HCT116 (cell line): ENCODE measurements at regions not wholly inside any gene's neighbourhood (a gene's known extent, or its start where the extent isn't known, plus 50 kb on each side); places are given as distances from the start of the nearest gene placed in this dataset.

Experiments
- CEBPB ChIP-seq: IDR thresholded peaks from 2 replicates; pipeline ENCODE4 v1.6.1; 2012; ENCODE audit warnings: low read depth
- ELF1 ChIP-seq: IDR thresholded peaks from 2 replicates; pipeline ENCODE4 v1.6.1; 2012; ENCODE audit warnings: low read depth, borderline replicate concordance
- EZH2 ChIP-seq: fragments of 200-600 bp; sonication (generic); IDR thresholded peaks from 2 replicates; pipeline ENCODE4 v1.6.1; 2017; ENCODE audit warnings: antibody characterized with exemption, mixed run types
- POLR2A ChIP-seq: IDR thresholded peaks from 2 replicates; pipeline ENCODE4 v1.7.0; 2011; ENCODE audit warnings: borderline replicate concordance; ENCODE audit not compliant: insufficient read depth, insufficient read length; ENCODE audit errors: extremely low read depth
- POLR2AphosphoS5 ChIP-seq: IDR thresholded peaks from 2 replicates; pipeline ENCODE4 v1.6.1; 2011; ENCODE audit warnings: mild to moderate bottlenecking, low read depth, low read length, moderate library complexity
- SP1 ChIP-seq: IDR thresholded peaks from 2 replicates; pipeline ENCODE4 v1.6.1; 2012; ENCODE audit warnings: low read depth
- TF ChIP-seq, protein P1 (sequence below), 3 experiments: fragments of 200-600 bp in 1 of 3; sonication (generic) in 1 of 3; IDR thresholded peaks in 2 of 3; conservative IDR thresholded peaks in 1 of 3; 2 replicates each; pipeline ENCODE4 v1.5.1; 2012 to 2017; ENCODE audit warnings: low read depth in 2 of 3, low read length in 2 of 3, antibody characterized with exemption in 1 of 3, borderline replicate concordance in 1 of 3, control low read depth in 1 of 3, mild to moderate bottlenecking in 1 of 3, mixed read lengths in 1 of 3, mixed run types in 1 of 3, moderate library complexity in 1 of 3; ENCODE audit not compliant: insufficient read depth in 1 of 3
- TF ChIP-seq, protein P2 (sequence below): IDR thresholded peaks from 2 replicates; pipeline ENCODE4 v1.6.1; 2012; ENCODE audit warnings: low read depth
- TF ChIP-seq, protein P3 (sequence below): IDR thresholded peaks from 2 replicates; pipeline ENCODE4 v1.6.1; 2011; ENCODE audit warnings: mild to moderate bottlenecking, low read length, moderate library complexity; ENCODE audit not compliant: insufficient replicate concordance; ENCODE audit errors: extremely low read depth

DNA sequence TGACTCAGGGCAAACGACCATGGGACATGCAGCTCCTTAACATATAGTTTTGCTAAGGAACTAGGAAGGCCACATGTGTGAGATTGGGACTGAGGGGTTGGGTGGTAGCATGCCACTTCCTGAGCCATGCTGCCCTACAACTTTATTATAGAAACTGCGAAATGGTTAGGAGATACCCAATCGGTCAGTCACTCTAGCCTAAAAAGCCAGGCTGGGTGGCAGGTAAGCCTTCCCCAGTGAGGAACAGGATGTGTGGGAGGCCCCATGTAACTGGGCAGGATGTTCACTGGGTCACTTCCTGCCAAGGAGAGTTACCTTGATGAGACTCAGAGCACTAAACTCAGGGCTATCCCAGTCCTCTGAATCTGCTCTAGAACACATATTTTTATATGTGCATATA lies 123.5 kb downstream of the MAP3K7 start:
- TF ChIP-seq SP1, result no peak
- TF ChIP-seq POLR2AphosphoS5, result no peak
- no peak for TF ChIP-seq EZH2
- TF ChIP-seq, protein P1, sequence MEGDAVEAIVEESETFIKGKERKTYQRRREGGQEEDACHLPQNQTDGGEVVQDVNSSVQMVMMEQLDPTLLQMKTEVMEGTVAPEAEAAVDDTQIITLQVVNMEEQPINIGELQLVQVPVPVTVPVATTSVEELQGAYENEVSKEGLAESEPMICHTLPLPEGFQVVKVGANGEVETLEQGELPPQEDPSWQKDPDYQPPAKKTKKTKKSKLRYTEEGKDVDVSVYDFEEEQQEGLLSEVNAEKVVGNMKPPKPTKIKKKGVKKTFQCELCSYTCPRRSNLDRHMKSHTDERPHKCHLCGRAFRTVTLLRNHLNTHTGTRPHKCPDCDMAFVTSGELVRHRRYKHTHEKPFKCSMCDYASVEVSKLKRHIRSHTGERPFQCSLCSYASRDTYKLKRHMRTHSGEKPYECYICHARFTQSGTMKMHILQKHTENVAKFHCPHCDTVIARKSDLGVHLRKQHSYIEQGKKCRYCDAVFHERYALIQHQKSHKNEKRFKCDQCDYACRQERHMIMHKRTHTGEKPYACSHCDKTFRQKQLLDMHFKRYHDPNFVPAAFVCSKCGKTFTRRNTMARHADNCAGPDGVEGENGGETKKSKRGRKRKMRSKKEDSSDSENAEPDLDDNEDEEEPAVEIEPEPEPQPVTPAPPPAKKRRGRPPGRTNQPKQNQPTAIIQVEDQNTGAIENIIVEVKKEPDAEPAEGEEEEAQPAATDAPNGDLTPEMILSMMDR (IDR thresholded peaks at IDR 0.05 in 2 of 3, conservative IDR thresholded peaks at IDR 0.05 in 1 of 3; ENCODE audit: borderline replicate concordance in 1 of 3, insufficient read depth in 1 of 3, low read depth in 2 of 3, low read length in 2 of 3), result no peak
- TF ChIP-seq, protein P2, sequence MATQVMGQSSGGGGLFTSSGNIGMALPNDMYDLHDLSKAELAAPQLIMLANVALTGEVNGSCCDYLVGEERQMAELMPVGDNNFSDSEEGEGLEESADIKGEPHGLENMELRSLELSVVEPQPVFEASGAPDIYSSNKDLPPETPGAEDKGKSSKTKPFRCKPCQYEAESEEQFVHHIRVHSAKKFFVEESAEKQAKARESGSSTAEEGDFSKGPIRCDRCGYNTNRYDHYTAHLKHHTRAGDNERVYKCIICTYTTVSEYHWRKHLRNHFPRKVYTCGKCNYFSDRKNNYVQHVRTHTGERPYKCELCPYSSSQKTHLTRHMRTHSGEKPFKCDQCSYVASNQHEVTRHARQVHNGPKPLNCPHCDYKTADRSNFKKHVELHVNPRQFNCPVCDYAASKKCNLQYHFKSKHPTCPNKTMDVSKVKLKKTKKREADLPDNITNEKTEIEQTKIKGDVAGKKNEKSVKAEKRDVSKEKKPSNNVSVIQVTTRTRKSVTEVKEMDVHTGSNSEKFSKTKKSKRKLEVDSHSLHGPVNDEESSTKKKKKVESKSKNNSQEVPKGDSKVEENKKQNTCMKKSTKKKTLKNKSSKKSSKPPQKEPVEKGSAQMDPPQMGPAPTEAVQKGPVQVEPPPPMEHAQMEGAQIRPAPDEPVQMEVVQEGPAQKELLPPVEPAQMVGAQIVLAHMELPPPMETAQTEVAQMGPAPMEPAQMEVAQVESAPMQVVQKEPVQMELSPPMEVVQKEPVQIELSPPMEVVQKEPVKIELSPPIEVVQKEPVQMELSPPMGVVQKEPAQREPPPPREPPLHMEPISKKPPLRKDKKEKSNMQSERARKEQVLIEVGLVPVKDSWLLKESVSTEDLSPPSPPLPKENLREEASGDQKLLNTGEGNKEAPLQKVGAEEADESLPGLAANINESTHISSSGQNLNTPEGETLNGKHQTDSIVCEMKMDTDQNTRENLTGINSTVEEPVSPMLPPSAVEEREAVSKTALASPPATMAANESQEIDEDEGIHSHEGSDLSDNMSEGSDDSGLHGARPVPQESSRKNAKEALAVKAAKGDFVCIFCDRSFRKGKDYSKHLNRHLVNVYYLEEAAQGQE, result no peak
- TF ChIP-seq CEBPB, result no peak
- no peak for TF ChIP-seq POLR2A
- TF ChIP-seq, protein P3, sequence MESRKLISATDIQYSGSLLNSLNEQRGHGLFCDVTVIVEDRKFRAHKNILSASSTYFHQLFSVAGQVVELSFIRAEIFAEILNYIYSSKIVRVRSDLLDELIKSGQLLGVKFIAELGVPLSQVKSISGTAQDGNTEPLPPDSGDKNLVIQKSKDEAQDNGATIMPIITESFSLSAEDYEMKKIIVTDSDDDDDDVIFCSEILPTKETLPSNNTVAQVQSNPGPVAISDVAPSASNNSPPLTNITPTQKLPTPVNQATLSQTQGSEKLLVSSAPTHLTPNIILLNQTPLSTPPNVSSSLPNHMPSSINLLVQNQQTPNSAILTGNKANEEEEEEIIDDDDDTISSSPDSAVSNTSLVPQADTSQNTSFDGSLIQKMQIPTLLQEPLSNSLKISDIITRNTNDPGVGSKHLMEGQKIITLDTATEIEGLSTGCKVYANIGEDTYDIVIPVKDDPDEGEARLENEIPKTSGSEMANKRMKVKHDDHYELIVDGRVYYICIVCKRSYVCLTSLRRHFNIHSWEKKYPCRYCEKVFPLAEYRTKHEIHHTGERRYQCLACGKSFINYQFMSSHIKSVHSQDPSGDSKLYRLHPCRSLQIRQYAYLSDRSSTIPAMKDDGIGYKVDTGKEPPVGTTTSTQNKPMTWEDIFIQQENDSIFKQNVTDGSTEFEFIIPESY, result no peak
- TF ChIP-seq ELF1, result no peak
